ENCODE measurements at regions not wholly inside any gene's neighbourhood (a gene's known extent, or its start where the extent isn't known, plus 50 kb on each side); places are given as distances from the start of the nearest gene placed in this dataset.

DNA sequence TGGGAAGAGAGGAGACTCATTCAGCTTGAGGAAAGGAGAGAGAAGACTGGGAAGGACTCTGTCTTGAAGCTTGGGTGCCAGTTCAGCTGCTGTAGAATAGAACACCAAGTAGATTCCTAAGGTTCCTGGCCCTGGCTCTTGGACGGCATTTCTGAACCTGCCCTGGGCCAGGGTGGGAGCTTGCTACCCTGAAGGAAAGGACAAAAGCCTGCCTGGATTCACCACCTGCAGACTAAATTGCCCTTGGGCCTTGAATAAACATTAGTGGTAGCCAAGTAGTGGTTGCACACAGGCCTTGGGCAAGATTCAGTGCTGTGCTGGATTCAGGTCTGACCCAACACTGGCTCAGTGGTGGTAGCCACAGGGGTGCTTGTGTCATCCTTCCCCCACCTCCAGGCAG is 588.4 kb upstream of the AMOT start:
- TF ChIP-seq MIER1 (IDR thresholded peaks at IDR 0.05; ENCODE audit: low read depth): no peak
- no peak for TF ChIP-seq MYC (IDR thresholded peaks at IDR 0.05; ENCODE audit: low read depth, low read length)
- no peak for TF ChIP-seq MYC (CRISPR knock-in tag; IDR thresholded peaks at IDR 0.05; ENCODE audit: borderline replicate concordance, low read depth)
- TF ChIP-seq, protein P1, sequence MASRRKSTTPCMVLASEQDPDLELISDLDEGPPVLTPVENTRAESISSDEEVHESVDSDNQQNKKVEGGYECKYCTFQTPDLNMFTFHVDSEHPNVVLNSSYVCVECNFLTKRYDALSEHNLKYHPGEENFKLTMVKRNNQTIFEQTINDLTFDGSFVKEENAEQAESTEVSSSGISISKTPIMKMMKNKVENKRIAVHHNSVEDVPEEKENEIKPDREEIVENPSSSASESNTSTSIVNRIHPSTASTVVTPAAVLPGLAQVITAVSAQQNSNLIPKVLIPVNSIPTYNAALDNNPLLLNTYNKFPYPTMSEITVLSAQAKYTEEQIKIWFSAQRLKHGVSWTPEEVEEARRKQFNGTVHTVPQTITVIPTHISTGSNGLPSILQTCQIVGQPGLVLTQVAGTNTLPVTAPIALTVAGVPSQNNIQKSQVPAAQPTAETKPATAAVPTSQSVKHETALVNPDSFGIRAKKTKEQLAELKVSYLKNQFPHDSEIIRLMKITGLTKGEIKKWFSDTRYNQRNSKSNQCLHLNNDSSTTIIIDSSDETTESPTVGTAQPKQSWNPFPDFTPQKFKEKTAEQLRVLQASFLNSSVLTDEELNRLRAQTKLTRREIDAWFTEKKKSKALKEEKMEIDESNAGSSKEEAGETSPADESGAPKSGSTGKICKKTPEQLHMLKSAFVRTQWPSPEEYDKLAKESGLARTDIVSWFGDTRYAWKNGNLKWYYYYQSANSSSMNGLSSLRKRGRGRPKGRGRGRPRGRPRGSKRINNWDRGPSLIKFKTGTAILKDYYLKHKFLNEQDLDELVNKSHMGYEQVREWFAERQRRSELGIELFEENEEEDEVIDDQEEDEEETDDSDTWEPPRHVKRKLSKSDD (conservative IDR thresholded peaks at IDR 0.05; ENCODE audit: low read length): no peak
- TF ChIP-seq, protein P2, sequence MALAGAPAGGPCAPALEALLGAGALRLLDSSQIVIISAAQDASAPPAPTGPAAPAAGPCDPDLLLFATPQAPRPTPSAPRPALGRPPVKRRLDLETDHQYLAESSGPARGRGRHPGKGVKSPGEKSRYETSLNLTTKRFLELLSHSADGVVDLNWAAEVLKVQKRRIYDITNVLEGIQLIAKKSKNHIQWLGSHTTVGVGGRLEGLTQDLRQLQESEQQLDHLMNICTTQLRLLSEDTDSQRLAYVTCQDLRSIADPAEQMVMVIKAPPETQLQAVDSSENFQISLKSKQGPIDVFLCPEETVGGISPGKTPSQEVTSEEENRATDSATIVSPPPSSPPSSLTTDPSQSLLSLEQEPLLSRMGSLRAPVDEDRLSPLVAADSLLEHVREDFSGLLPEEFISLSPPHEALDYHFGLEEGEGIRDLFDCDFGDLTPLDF (CRISPR knock-in tag; IDR thresholded peaks at IDR 0.05): no peak
- no peak for TF ChIP-seq ZNF184 (CRISPR knock-in tag; IDR thresholded peaks at IDR 0.05)
- TF ChIP-seq WHSC1 (IDR thresholded peaks at IDR 0.05; ENCODE audit: low read length): no peak
- TF ChIP-seq CEBPG (CRISPR knock-in tag; IDR thresholded peaks at IDR 0.05): no peak
- TF ChIP-seq CEBPG (tag; conservative IDR thresholded peaks at IDR 0.05 in 1 of 2, IDR thresholded peaks at IDR 0.05 in 1 of 2): no peak
- TF ChIP-seq, protein P3, sequence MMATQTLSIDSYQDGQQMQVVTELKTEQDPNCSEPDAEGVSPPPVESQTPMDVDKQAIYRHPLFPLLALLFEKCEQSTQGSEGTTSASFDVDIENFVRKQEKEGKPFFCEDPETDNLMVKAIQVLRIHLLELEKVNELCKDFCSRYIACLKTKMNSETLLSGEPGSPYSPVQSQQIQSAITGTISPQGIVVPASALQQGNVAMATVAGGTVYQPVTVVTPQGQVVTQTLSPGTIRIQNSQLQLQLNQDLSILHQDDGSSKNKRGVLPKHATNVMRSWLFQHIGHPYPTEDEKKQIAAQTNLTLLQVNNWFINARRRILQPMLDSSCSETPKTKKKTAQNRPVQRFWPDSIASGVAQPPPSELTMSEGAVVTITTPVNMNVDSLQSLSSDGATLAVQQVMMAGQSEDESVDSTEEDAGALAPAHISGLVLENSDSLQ (IDR thresholded peaks at IDR 0.05): no peak
- TF ChIP-seq ETS2 (tag; IDR thresholded peaks at IDR 0.05; ENCODE audit: borderline replicate concordance, poor library complexity, severe bottlenecking): no peak
- no peak for TF ChIP-seq NFYB (IDR thresholded peaks at IDR 0.05; ENCODE audit: extremely low read depth, insufficient read length)
- TF ChIP-seq ZNF589 (CRISPR knock-in tag; IDR thresholded peaks at IDR 0.05; ENCODE audit: low read depth): no peak
- WGBS (ENCODE audit: insufficient coverage, low coverage, missing lambda C conversion rate): 0% methylated on average over 1 of the region's 1 CpG
- H3K4me3 ChIP-seq: no peak overlapping the region
- DNase-seq (ENCODE audit: extremely low read depth in 1 of 4, low spot score in 3 of 4) (no peak), ATAC-seq (no peak), FAIRE-seq (no peak)
- H4K20me1 ChIP-seq (replicated peaks; ENCODE audit: control insufficient read depth, insufficient read depth, low read length): no peaks in the 10 kb centered on the region
- no TSS peak for BruUV-seq (replicated peaks)
- intact Hi-C loops (cut with micrococcal nuclease) (no loop called here), in situ Hi-C loops (cut with MboI) (no loop called here)
- no peak overlapping the region for H2AFZ ChIP-seq (ENCODE audit: low read depth, low read length)
- H3K9me1 ChIP-seq (ENCODE audit: control insufficient read depth, insufficient read depth, low read length): no peaks in the 10 kb centered on the region
- no peak overlapping the region for H3K9ac ChIP-seq (ENCODE audit: insufficient read depth in 1 of 2, low read depth in 2 of 2, low read length in 2 of 2)
- H3K9me3 ChIP-seq (replicated peaks; ENCODE audit: control insufficient read depth, insufficient read depth, low read depth, low read length): no peaks in the 10 kb centered on the region
- no peaks in the 10 kb centered on the region for H3K79me2 ChIP-seq (ENCODE audit: control insufficient read depth, insufficient read depth, low read length)
- ChIA-PET POLR2A (no interaction called here), CTCF (ENCODE audit: low intra/inter-chr PET ratio) (no interaction called here)
- H3K4me2 ChIP-seq (ENCODE audit: insufficient read depth, low read length): no peak overlapping the region
- no peaks in the 10 kb centered on the region for H3K27me3 ChIP-seq (ENCODE audit: control insufficient read depth in 2 of 2, insufficient read depth in 2 of 2, low read length in 2 of 2)
- no peaks in the 10 kb centered on the region for H3K36me3 ChIP-seq (ENCODE audit: control insufficient read depth, insufficient read depth, low read length)
- H3K27ac ChIP-seq (ENCODE audit: extremely low read depth, low read depth, low read length): no peak overlapping the region
- no peaks in the 10 kb centered on the region for H3K4me1 ChIP-seq (replicated peaks in 1 of 2; ENCODE audit: control insufficient read depth in 2 of 2, insufficient read depth in 2 of 2, low read length in 2 of 2)

Measured in K562 (cell line).